BLaER1 treated with 17β-estradiol and CSF1 and Interleukin-3, amounts not matched to agents 10 nM and 100 nM (cell line): ENCODE measurements at regions not wholly inside any gene's neighbourhood (a gene's known extent, or its start where the extent isn't known, plus 50 kb on each side); places are given as distances from the start of the nearest gene placed in this dataset.

ENCODE experiments used
- H3K27ac ChIP-seq, 11 experiments: shearing (Covaris generic); formaldehyde crosslinking; 2 replicates each; pipeline ENCODE4 v1.8.1; 2022
- H3K27me3 ChIP-seq, 11 experiments: shearing (Covaris generic); formaldehyde crosslinking; 2 replicates each; pipeline ENCODE4 v1.8.1; 2022
- H3K36me3 ChIP-seq, 11 experiments: shearing (Covaris generic); formaldehyde crosslinking; 2 replicates each; pipeline ENCODE4 v1.8.1; 2022
- H3K4me1 ChIP-seq, 10 experiments: shearing (Covaris generic); formaldehyde crosslinking; 2 replicates each; pipeline ENCODE4 v1.8.1; 2022
- H3K4me2 ChIP-seq, 11 experiments: shearing (Covaris generic); formaldehyde crosslinking; 2 replicates each; pipeline ENCODE4 v1.8.1; 2022
- H3K4me3 ChIP-seq, 10 experiments: shearing (Covaris generic); formaldehyde crosslinking; 2 replicates each; pipeline ENCODE4 v1.8.1; 2022
- H3K9ac ChIP-seq, 11 experiments: shearing (Covaris generic); formaldehyde crosslinking; 2 replicates each; pipeline ENCODE4 v1.8.1; 2022
- H3K9me3 ChIP-seq, 11 experiments: shearing (Covaris generic); formaldehyde crosslinking; replicated peaks in 1 of 11; 2 replicates each; pipeline ENCODE4 v1.8.1; 2022
- H4K20me1 ChIP-seq, 11 experiments: shearing (Covaris generic); formaldehyde crosslinking; 2 replicates each; pipeline ENCODE4 v1.8.1; 2022
- Cebpa-rat ChIP-seq, 11 experiments: shearing (Covaris generic); IDR thresholded peaks; 2 replicates each; pipeline ENCODE4 v1.8.1; 2022

- no peaks in the 10 kb centered on the region for H4K20me1 ChIP-seq
- no peak overlapping the region for H3K4me3 ChIP-seq
- no peak overlapping the region for H3K4me2 ChIP-seq
- no peaks in the 10 kb centered on the region for H3K27me3 ChIP-seq
- H3K4me1 ChIP-seq = peaks cover 0 to 2% (median 0%) of the 10 kb centered on the region in 10 experiments; a peak in 2 of 20 replicates
- H3K9me3 ChIP-seq = no peaks in the 10 kb centered on the region
- H3K9ac ChIP-seq = no peak overlapping the region
- TF ChIP-seq Cebpa-rat (IDR thresholded peaks at IDR 0.05) = no peak
- no peaks in the 10 kb centered on the region for H3K36me3 ChIP-seq
- no peak overlapping the region for H3K27ac ChIP-seq
These were observed 434.2 kb upstream of the POT1 start for GRCh38 chr7:125363873-125364272.

GRCh38 chr7:125358551-125359167 is 429.0 kb upstream of the POT1 start:
- Histone ChIP-seq H3K4me3 (no peak overlapping the region), H3K4me1 (peaks cover 0 to 36% (median 17%) of the 10 kb centered on the region in 10 experiments; a peak in 17 of 20 replicates), H3K36me3 (no peaks in the 10 kb centered on the region), H4K20me1 (no peaks in the 10 kb centered on the region), H3K27ac (no peak overlapping the region), H3K27me3 (no peaks in the 10 kb centered on the region), H3K9ac (no peak overlapping the region), H3K9me3 (no peaks in the 10 kb centered on the region), H3K4me2 (peak overlapping the region in 2 of 11 experiments; percentile 49 to 51; a peak in 3 of 22 replicates)
- no peak for TF ChIP-seq Cebpa-rat (IDR thresholded peaks at IDR 0.05)

GRCh38 chr7:125357676-125358455 is 428.2 kb upstream of the POT1 start:
- peak overlapping the region in 2 of 11 experiments; percentile 49 to 51; a peak in 3 of 22 replicates for H3K4me2 ChIP-seq
- no peaks in the 10 kb centered on the region for H4K20me1 ChIP-seq
- no peaks in the 10 kb centered on the region for H3K9me3 ChIP-seq
- H3K4me1 ChIP-seq = peaks cover 0 to 36% (median 17%) of the 10 kb centered on the region in 10 experiments; a peak in 17 of 20 replicates
- no peak for TF ChIP-seq Cebpa-rat (IDR thresholded peaks at IDR 0.05)
- no peaks in the 10 kb centered on the region for H3K36me3 ChIP-seq
- no peak overlapping the region for H3K9ac ChIP-seq
- H3K4me3 ChIP-seq = no peak overlapping the region
- H3K27ac ChIP-seq = no peak overlapping the region; a peak in 1 of 22 replicates
- no peaks in the 10 kb centered on the region for H3K27me3 ChIP-seq

- Histone ChIP-seq H3K4me2 (peak overlapping the region in 10 of 11 experiments; percentile 14 to 69 (median 58); a peak in 16 of 22 replicates), H3K4me1 (peaks cover 0 to 44% (median 19%) of the 10 kb centered on the region in 10 experiments; a peak in 17 of 20 replicates), H4K20me1 (no peaks in the 10 kb centered on the region), H3K9ac (peak overlapping the region in 2 of 11 experiments; percentile 12 to 40; a peak in 2 of 22 replicates), H3K4me3 (no peak overlapping the region), H3K27me3 (no peaks in the 10 kb centered on the region), H3K27ac (peak overlapping the region in 10 of 11 experiments; percentile 45 to 78 (median 71); a peak in 21 of 22 replicates), H3K9me3 (no peaks in the 10 kb centered on the region), H3K36me3 (no peaks in the 10 kb centered on the region)
- TF ChIP-seq Cebpa-rat (IDR thresholded peaks at IDR 0.05) = no peak
These were observed 426.3 kb upstream of the POT1 start for GRCh38 chr7:125355899-125356298.

GRCh38 chr7:125347269-125347668 is 417.6 kb upstream of the POT1 start:
- no peak for TF ChIP-seq Cebpa-rat (IDR thresholded peaks at IDR 0.05)
- no peaks in the 10 kb centered on the region for H3K36me3 ChIP-seq
- H3K9ac ChIP-seq = no peak overlapping the region
- H3K4me3 ChIP-seq = no peak overlapping the region
- H3K27me3 ChIP-seq = no peaks in the 10 kb centered on the region
- H3K9me3 ChIP-seq = 0 out of 22 replicates have a peak, but pooled peaks cover 0 to 3% (median 0%) of the 10 kb centered on the region in 11 experiments
- peaks cover 0 to 8% (median 0%) of the 10 kb centered on the region in 10 experiments; a peak in 6 of 20 replicates for H3K4me1 ChIP-seq
- H3K4me2 ChIP-seq = peak overlapping the region in 3 of 11 experiments; percentile 6 to 32 (median 22); a peak in 2 of 22 replicates
- no peaks in the 10 kb centered on the region for H4K20me1 ChIP-seq
- no peak overlapping the region for H3K27ac ChIP-seq

- TF ChIP-seq Cebpa-rat (IDR thresholded peaks at IDR 0.05) = no peak
- Histone ChIP-seq H3K9me3 (0 out of 22 replicates have a peak, but pooled peaks cover 0 to under 1% (median 0%) of the 10 kb centered on the region in 11 experiments), H3K4me2 (no peak overlapping the region), H4K20me1 (no peaks in the 10 kb centered on the region), H3K9ac (no peak overlapping the region), H3K27ac (no peak overlapping the region), H3K4me3 (no peak overlapping the region), H3K27me3 (no peaks in the 10 kb centered on the region), H3K4me1 (no peaks in the 10 kb centered on the region), H3K36me3 (no peaks in the 10 kb centered on the region)
These were observed 408.5 kb upstream of the POT1 start for GRCh38 chr7:125338110-125338509.

GRCh38 chr7:125336326-125336725 is 406.7 kb upstream of the POT1 start:
- Histone ChIP-seq H3K36me3 (no peaks in the 10 kb centered on the region), H3K4me2 (no peak overlapping the region), H3K9me3 (no peaks in the 10 kb centered on the region), H3K27ac (no peak overlapping the region), H4K20me1 (no peaks in the 10 kb centered on the region), H3K4me3 (no peak overlapping the region), H3K27me3 (no peaks in the 10 kb centered on the region), H3K4me1 (no peaks in the 10 kb centered on the region), H3K9ac (no peak overlapping the region)
- no peak for TF ChIP-seq Cebpa-rat (IDR thresholded peaks at IDR 0.05)

GRCh38 chr7:125326666-125327255 is 397.1 kb upstream of the POT1 start:
- Histone ChIP-seq H3K9ac (no peak overlapping the region), H4K20me1 (no peaks in the 10 kb centered on the region), H3K27me3 (no peaks in the 10 kb centered on the region), H3K36me3 (no peaks in the 10 kb centered on the region), H3K9me3 (no peaks in the 10 kb centered on the region), H3K27ac (no peak overlapping the region), H3K4me1 (no peaks in the 10 kb centered on the region), H3K4me2 (no peak overlapping the region), H3K4me3 (no peak overlapping the region)
- no peak for TF ChIP-seq Cebpa-rat (IDR thresholded peaks at IDR 0.05)

- H3K27me3 ChIP-seq = no peaks in the 10 kb centered on the region
- no peak overlapping the region for H3K9ac ChIP-seq
- no peaks in the 10 kb centered on the region for H4K20me1 ChIP-seq
- no peaks in the 10 kb centered on the region for H3K36me3 ChIP-seq
- H3K9me3 ChIP-seq = peaks cover 10 to 31% (median 24%) of the 10 kb centered on the region in 11 experiments; a peak in 21 of 22 replicates
- H3K27ac ChIP-seq = no peak overlapping the region
- 0 out of 20 replicates have a peak, but pooled peaks cover 0 to 9% (median 0%) of the 10 kb centered on the region in 10 experiments for H3K4me1 ChIP-seq
- no peak overlapping the region for H3K4me2 ChIP-seq
- TF ChIP-seq Cebpa-rat (IDR thresholded peaks at IDR 0.05) = no peak
- no peak overlapping the region for H3K4me3 ChIP-seq
These were observed 386.8 kb upstream of the POT1 start for GRCh38 chr7:125316466-125316865.
